ENCODE measurements at regions not wholly inside any gene's neighbourhood (a gene's known extent, or its start where the extent isn't known, plus 50 kb on each side); places are given as distances from the start of the nearest gene placed in this dataset.
A peak's percentile ranks its signal among the peaks of the same experiment; 100 is the strongest.

DNA sequence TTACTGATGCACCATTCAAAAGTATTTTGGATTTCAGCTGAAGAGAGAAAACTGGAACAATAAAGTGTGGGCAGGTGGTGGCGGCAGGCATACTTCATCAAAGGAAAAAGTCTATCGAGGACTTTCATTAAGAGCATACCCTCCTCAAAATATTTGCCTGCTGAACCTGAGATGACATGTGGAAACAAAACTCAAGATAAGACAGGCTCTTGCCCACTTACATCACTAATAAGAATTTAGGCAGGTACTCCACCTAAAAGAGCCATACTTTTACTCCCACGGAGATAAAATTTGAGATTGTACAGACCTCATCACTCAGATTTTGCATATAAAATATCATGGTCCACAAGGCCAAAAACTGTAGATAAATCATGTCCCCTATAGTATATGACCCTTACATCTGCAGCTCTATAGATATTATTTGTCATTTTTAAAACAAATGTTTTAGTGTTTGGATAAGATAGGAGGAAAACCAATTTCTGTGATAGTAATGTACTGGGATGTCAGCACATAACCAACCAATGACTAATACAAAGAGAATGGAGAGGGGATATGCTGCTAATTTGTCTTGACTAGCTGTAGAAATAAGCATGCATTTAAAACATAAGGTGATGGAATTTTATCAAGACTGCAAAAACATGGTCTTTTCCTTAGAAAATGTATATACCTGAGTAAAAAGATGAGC, 730.6 kb upstream of the ZNF608 start:
- no peak for DNase-seq (ENCODE audit: low read depth)
- TF ChIP-seq, protein P1, sequence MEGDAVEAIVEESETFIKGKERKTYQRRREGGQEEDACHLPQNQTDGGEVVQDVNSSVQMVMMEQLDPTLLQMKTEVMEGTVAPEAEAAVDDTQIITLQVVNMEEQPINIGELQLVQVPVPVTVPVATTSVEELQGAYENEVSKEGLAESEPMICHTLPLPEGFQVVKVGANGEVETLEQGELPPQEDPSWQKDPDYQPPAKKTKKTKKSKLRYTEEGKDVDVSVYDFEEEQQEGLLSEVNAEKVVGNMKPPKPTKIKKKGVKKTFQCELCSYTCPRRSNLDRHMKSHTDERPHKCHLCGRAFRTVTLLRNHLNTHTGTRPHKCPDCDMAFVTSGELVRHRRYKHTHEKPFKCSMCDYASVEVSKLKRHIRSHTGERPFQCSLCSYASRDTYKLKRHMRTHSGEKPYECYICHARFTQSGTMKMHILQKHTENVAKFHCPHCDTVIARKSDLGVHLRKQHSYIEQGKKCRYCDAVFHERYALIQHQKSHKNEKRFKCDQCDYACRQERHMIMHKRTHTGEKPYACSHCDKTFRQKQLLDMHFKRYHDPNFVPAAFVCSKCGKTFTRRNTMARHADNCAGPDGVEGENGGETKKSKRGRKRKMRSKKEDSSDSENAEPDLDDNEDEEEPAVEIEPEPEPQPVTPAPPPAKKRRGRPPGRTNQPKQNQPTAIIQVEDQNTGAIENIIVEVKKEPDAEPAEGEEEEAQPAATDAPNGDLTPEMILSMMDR (conservative IDR thresholded peaks at IDR 0.05; ENCODE audit: control insufficient read depth, insufficient read depth, low read depth, low read length) = no peak
- H3K4me3 ChIP-seq (ENCODE audit: control insufficient read depth, low read depth, low read length) = no peak overlapping the region

GRCh38 chr5:125477586-125477975, 731.1 kb upstream of the ZNF608 start:
- no peak for DNase-seq (ENCODE audit: low read depth)
- no peak overlapping the region for H3K4me3 ChIP-seq (ENCODE audit: control insufficient read depth, low read depth, low read length)
- TF ChIP-seq, protein P1 (conservative IDR thresholded peaks at IDR 0.05; ENCODE audit: control insufficient read depth, insufficient read depth, low read depth, low read length) = no peak

GRCh38 chr5:125478599-125478998, 732.2 kb upstream of the ZNF608 start:
- no peak overlapping the region for H3K4me3 ChIP-seq (ENCODE audit: control insufficient read depth, low read depth, low read length)
- no peak for DNase-seq (ENCODE audit: low read depth)
- TF ChIP-seq, protein P1 (conservative IDR thresholded peaks at IDR 0.05; ENCODE audit: control insufficient read depth, insufficient read depth, low read depth, low read length) = no peak

- no peak overlapping the region for H3K4me3 ChIP-seq (ENCODE audit: control insufficient read depth, low read depth, low read length)
- DNase-seq (ENCODE audit: low read depth) = peak; percentile 40
- TF ChIP-seq, protein P1 (conservative IDR thresholded peaks at IDR 0.05; ENCODE audit: control insufficient read depth, insufficient read depth, low read depth, low read length) = no peak
Observed at GRCh38 chr5:125480911-125481310, 734.5 kb upstream of the ZNF608 start.

- TF ChIP-seq, protein P1 (conservative IDR thresholded peaks at IDR 0.05; ENCODE audit: control insufficient read depth, insufficient read depth, low read depth, low read length) = no peak
- no peak for DNase-seq (ENCODE audit: low read depth)
- no peak overlapping the region for H3K4me3 ChIP-seq (ENCODE audit: control insufficient read depth, low read depth, low read length)
Observed at GRCh38 chr5:125481506-125482465, 735.3 kb upstream of the ZNF608 start.

DNA sequence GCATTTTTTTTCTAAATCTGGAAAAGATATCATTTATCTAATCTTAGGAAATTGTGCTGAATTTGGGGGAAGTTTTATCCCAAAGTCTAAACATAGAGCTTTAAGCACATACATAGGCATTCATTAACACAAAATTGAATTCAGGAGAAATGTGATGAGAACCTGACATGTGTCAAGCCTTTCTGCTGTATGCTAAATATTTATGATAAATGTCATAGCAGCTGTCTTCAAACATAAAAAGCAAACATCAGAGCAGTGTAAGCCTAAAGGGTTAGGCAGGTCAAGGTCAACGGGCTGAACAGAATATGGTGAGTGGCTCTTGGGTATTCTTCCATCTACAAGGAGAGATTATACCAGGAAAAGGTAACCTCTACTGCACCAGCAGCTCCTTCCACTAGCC, 737.2 kb upstream of the ZNF608 start:
- TF ChIP-seq, protein P1 (conservative IDR thresholded peaks at IDR 0.05; ENCODE audit: control insufficient read depth, insufficient read depth, low read depth, low read length) = no peak
- no peak for DNase-seq (ENCODE audit: low read depth)
- H3K4me3 ChIP-seq (ENCODE audit: control insufficient read depth, low read depth, low read length) = no peak overlapping the region

Measured in fibroblast of mammary gland (primary cell).